Ascending aorta (tissue), 2 donors: ENCODE measurements at regions not wholly inside any gene's neighbourhood (a gene's known extent, or its start where the extent isn't known, plus 50 kb on each side); places are given as distances from the start of the nearest gene placed in this dataset.

Experiments
- DNase-seq, 2 donors: peaks; one replicate each; pipeline ENCODE4 v3.0.0-alpha.2; 2019; ENCODE audit warnings: low spot score in 2 of 2
- H3K27ac ChIP-seq, 2 donors: fragments of 200-600 bp; sonication (generic); one replicate each; pipeline ENCODE4 v1.5.1; 2016 to 2017; ENCODE audit warnings: mild to moderate bottlenecking in 1 of 2
- H3K27me3 ChIP-seq: fragments of 200-600 bp; sonication (generic); one replicate; pipeline ENCODE4 v1.5.1; 2017
- H3K36me3 ChIP-seq, 2 donors: fragments of 200-600 bp; sonication (generic); one replicate each; pipeline ENCODE4 v1.5.1; 2016
- H3K4me1 ChIP-seq, 2 donors: fragments of 200-600 bp; sonication (generic); one replicate each; pipeline ENCODE4 v1.5.1; 2016 to 2017; ENCODE audit warnings: mild to moderate bottlenecking in 1 of 2
- H3K4me3 ChIP-seq, 2 donors: fragments of 200-600 bp; sonication (generic); one replicate each; pipeline ENCODE4 v1.5.1; 2016 to 2017; ENCODE audit warnings: mild to moderate bottlenecking in 1 of 2
- H3K9me3 ChIP-seq, 2 donors: fragments of 200-600 bp; sonication (generic); one replicate each; pipeline ENCODE4 v1.5.1; 2016
- intact Hi-C: fragments of 100-400 bp; cut with DNase I; formaldehyde crosslinking; loops from one replicate; pipeline ENCODE4 v1.15.1; 2023
- TF ChIP-seq, protein P1 (sequence below), 3 experiments: fragments of 200-600 bp in 2 of 3; fragments of 450-650 bp in 1 of 3; sonication (generic) in 2 of 3; IDR thresholded peaks; one replicate each; pipeline ENCODE4 v1.5.1; 2016 to 2019; ENCODE audit warnings: antibody characterized with exemption in 3 of 3, mild to moderate bottlenecking in 1 of 3, moderate library complexity in 1 of 3

DNA sequence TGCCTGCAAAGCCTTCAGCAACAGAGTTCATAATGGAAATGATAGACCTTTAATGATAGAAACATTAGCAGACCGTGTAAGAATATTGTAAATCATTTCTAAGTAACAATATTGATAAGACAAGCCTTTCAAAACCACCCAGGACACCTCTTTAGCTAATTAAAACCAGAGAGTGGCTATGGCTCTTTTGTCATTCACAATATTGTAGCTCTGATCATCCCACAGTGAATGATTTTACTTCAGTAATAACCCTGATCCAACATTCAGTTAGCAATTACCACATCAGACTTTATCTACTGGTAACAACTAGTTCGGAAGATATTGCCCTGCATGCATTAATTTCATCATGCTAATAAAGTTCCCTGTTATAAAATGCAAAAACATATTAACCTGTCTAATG lies 432.6 kb downstream of the DTWD2 start:
- H3K9me3 ChIP-seq = no peaks in the 10 kb centered on the region
- TF ChIP-seq, protein P1, sequence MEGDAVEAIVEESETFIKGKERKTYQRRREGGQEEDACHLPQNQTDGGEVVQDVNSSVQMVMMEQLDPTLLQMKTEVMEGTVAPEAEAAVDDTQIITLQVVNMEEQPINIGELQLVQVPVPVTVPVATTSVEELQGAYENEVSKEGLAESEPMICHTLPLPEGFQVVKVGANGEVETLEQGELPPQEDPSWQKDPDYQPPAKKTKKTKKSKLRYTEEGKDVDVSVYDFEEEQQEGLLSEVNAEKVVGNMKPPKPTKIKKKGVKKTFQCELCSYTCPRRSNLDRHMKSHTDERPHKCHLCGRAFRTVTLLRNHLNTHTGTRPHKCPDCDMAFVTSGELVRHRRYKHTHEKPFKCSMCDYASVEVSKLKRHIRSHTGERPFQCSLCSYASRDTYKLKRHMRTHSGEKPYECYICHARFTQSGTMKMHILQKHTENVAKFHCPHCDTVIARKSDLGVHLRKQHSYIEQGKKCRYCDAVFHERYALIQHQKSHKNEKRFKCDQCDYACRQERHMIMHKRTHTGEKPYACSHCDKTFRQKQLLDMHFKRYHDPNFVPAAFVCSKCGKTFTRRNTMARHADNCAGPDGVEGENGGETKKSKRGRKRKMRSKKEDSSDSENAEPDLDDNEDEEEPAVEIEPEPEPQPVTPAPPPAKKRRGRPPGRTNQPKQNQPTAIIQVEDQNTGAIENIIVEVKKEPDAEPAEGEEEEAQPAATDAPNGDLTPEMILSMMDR (IDR thresholded peaks at IDR 0.05) = no peak
- no peak overlapping the region for H3K4me3 ChIP-seq
- no peak for DNase-seq
- H3K36me3 ChIP-seq = no peaks in the 10 kb centered on the region
- H3K4me1 ChIP-seq = peaks cover 0 to 8% of the 10 kb centered on the region in 2 donors
- H3K27ac ChIP-seq = no peak overlapping the region
- H3K27me3 ChIP-seq = no peaks in the 10 kb centered on the region
- intact Hi-C loops = no loop called here

DNA sequence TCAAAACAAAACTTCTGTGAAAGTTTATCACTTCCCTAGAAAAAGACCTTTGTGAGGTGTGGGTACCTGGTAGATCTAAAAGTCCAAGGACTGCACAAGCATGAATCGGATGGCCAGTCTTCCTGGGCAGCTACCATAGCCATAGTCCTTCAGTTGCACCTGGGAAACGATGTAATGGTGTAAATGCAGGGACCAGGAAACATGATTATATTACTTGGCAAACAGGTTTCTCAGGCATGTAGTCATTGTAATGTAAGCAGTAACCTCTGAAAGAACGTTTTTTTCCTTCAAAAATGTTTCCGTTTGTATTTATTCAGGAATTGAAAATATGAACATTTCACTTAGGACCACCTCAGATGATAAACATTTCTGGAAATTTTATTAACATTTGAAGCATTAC lies 433.4 kb downstream of the DTWD2 start:
- intact Hi-C loops = no loop called here
- no peak overlapping the region for H3K27ac ChIP-seq
- H3K4me1 ChIP-seq = peaks cover 0 to 8% of the 10 kb centered on the region in 2 donors
- TF ChIP-seq, protein P1 (IDR thresholded peaks at IDR 0.05) = no peak
- H3K27me3 ChIP-seq = no peaks in the 10 kb centered on the region
- no peak for DNase-seq
- no peaks in the 10 kb centered on the region for H3K36me3 ChIP-seq
- H3K9me3 ChIP-seq = no peaks in the 10 kb centered on the region
- H3K4me3 ChIP-seq = no peak overlapping the region

DNA sequence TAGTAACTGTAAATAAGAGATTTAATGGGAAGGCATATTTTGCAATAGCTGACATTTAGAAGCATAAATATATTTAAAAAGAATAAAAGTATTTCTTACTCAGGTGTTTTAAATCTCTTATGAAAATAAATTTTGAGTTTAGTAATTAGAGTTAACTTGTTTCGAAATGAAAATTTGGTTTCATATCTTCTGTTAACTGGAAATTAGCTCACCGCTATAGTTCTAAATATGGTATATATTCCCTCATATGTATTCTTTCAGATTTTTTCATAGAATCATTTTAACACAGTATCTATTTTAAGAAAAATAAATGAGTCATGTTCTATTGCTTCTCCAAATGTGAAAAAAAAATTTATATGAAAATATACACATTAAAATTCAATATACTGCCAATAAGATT lies 434.1 kb downstream of the DTWD2 start:
- Histone ChIP-seq H3K4me1 (peaks cover 0 to 8% of the 10 kb centered on the region in 2 donors), H3K9me3 (no peaks in the 10 kb centered on the region), H3K4me3 (no peak overlapping the region), H3K27ac (no peak overlapping the region), H3K27me3 (no peaks in the 10 kb centered on the region), H3K36me3 (no peaks in the 10 kb centered on the region)
- DNase-seq = no peak
- intact Hi-C loops = no loop called here
- TF ChIP-seq, protein P1 (IDR thresholded peaks at IDR 0.05) = no peak

DNA sequence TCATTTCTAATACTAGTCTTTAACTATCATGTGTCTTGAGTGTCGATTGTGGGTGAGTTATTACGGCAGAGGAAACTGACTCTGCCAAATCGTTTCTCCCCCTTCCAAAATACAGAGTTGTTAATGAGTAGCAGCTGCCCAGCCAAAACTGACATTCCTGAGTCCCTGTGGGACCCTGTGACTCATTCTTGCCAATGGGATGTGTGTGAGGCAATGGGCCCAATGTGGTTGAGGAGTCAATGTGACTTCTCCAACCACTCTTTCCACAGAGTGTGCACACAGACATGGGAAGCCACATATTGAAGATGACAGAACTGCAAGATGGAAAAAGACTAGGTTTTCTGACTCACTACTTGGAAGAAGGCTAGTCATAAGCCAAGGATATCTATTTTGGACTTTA lies 434.7 kb downstream of the DTWD2 start:
- intact Hi-C loops = no loop called here
- TF ChIP-seq, protein P1 (IDR thresholded peaks at IDR 0.05) = no peak
- H3K27ac ChIP-seq = peak overlapping the region in 1 of 2 donors; percentile 3
- H3K9me3 ChIP-seq = no peaks in the 10 kb centered on the region
- H3K4me3 ChIP-seq = no peak overlapping the region
- no peaks in the 10 kb centered on the region for H3K36me3 ChIP-seq
- DNase-seq = peak; percentile 20 to 85
- H3K4me1 ChIP-seq = peaks cover 0 to 8% of the 10 kb centered on the region in 2 donors
- H3K27me3 ChIP-seq = no peaks in the 10 kb centered on the region

DNA sequence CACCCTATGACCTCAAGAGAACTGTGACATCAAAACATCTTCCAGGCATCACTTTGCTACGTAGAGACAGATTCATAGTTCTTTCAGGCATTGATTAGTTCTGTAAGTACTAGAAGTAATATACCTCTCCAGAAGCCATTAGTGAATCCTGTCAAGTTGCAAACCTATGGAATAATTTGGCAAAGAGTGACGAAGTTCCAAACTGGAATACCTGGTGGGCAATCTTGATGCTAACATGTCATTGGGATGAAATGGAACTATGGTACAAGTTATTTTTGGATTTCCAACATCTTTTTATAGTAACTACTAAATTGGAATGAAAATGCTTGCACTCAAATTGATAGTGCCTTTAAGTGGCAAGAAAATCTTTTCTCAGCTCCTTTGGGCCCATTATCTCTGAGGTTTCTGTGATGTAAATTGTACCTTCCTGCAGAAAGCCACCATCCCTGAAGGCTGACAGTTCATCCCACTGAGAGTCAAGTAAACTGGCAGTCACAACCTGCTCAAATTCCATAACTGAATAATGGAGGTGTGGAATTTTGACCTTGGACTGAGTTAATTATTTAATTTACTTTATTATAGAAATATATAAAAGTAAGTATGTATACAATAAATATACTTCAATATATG lies 435.5 kb downstream of the DTWD2 start:
- Histone ChIP-seq H3K4me1 (peaks cover 0 to 8% of the 10 kb centered on the region in 2 donors), H3K27me3 (no peaks in the 10 kb centered on the region), H3K27ac (no peak overlapping the region), H3K9me3 (no peaks in the 10 kb centered on the region), H3K36me3 (no peaks in the 10 kb centered on the region), H3K4me3 (no peak overlapping the region)
- DNase-seq = no peak
- TF ChIP-seq, protein P1 (IDR thresholded peaks at IDR 0.05) = no peak
- intact Hi-C loops = no loop called here

DNA sequence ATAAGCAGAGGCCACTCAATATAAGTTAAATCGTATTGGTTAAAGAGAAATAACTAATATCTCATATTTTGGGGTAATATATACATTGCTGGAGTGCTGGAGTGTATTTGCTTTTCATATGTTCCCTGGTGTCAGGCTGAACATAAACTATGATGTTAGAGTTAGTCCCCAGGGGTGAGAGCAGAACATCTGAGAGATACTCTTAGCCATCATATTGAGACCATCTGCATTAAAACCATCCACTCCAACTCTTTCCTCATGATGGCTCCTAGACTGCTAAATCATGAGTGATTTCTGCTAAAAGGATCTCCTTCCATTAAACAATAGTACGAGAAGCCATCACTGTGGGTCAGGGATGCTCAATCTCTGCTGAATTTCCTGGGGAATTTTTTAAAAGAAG lies 436.2 kb downstream of the DTWD2 start:
- intact Hi-C loops = no loop called here
- H3K9me3 ChIP-seq = no peaks in the 10 kb centered on the region
- no peaks in the 10 kb centered on the region for H3K27me3 ChIP-seq
- TF ChIP-seq, protein P1 (IDR thresholded peaks at IDR 0.05) = no peak
- no peak for DNase-seq
- H3K27ac ChIP-seq = no peak overlapping the region
- H3K4me3 ChIP-seq = no peak overlapping the region
- H3K4me1 ChIP-seq = peaks cover 0 to 8% of the 10 kb centered on the region in 2 donors
- no peaks in the 10 kb centered on the region for H3K36me3 ChIP-seq
